HG02759 (cell line): ENCODE measurements at regions not wholly inside any gene's neighbourhood (a gene's known extent, or its start where the extent isn't known, plus 50 kb on each side); places are given as distances from the start of the nearest gene placed in this dataset.

ENCODE experiments used
- ATAC-seq: cut with Tn5 transposase; IDR thresholded peaks from one replicate; pipeline ENCODE4 v1.9.1; 2021; ENCODE audit warnings: mild to moderate bottlenecking, moderate library complexity; ENCODE audit not compliant: unreplicated experiment

GRCh38 chr6:14933183-14933544, 312.7 kb upstream of the JARID2 start:
- no peak for ATAC-seq

- ATAC-seq, result peak; percentile 34
These were observed 311.9 kb upstream of the JARID2 start for GRCh38 chr6:14934013-14934412.

GRCh38 chr6:14934844-14935243, 311.0 kb upstream of the JARID2 start:
- ATAC-seq, result no peak

GRCh38 chr6:14936861-14937260, 309.0 kb upstream of the JARID2 start:
- no peak for ATAC-seq

- no peak for ATAC-seq
These were observed 302.8 kb upstream of the JARID2 start for GRCh38 chr6:14943116-14943515.

- ATAC-seq, result no peak
These were observed 301.3 kb upstream of the JARID2 start for GRCh38 chr6:14944593-14944992.

GRCh38 chr6:14945461-14946185, 300.2 kb upstream of the JARID2 start:
- no peak for ATAC-seq

GRCh38 chr6:14946753-14947152, 299.1 kb upstream of the JARID2 start:
- ATAC-seq, result no peak

GRCh38 chr6:14948586-14949245, 297.2 kb upstream of the JARID2 start:
- no peak for ATAC-seq

GRCh38 chr6:14950103-14950969, 295.5 kb upstream of the JARID2 start:
- no peak for ATAC-seq

GRCh38 chr6:14950970-14951276, 294.9 kb upstream of the JARID2 start:
- no peak for ATAC-seq

- ATAC-seq, result no peak
These were observed 294.2 kb upstream of the JARID2 start for GRCh38 chr6:14951704-14952103.

- no peak for ATAC-seq
These were observed 292.0 kb upstream of the JARID2 start for GRCh38 chr6:14953836-14954235.

- no peak for ATAC-seq
These were observed 288.4 kb upstream of the JARID2 start for GRCh38 chr6:14957355-14958059.

- no peak for ATAC-seq
These were observed 286.5 kb upstream of the JARID2 start for GRCh38 chr6:14959324-14959885.

- no peak for ATAC-seq
These were observed 281.2 kb upstream of the JARID2 start for GRCh38 chr6:14964556-14965270.

- no peak for ATAC-seq
These were observed 280.3 kb upstream of the JARID2 start for GRCh38 chr6:14965424-14966075.

GRCh38 chr6:14966096-14966905, 279.6 kb upstream of the JARID2 start:
- ATAC-seq, result no peak
